Right kidney (tissue), 1 donor: ENCODE measurements at regions not wholly inside any gene's neighbourhood (a gene's known extent, or its start where the extent isn't known, plus 50 kb on each side); places are given as distances from the start of the nearest gene placed in this dataset.
"Not testable (repeated sequence)": the region's sequence is repeated elsewhere in the genome, so short reads cannot be mapped to it uniquely, and the experiment has no call there.

ENCODE experiments used
- DNase-seq: peaks from one replicate; pipeline ENCODE4 v3.0.0-alpha.2; 2016

GRCh38 chr14:45709541-45709940 lies 456.5 kb upstream of the MIS18BP1 start:
- DNase-seq = no peak

DNA sequence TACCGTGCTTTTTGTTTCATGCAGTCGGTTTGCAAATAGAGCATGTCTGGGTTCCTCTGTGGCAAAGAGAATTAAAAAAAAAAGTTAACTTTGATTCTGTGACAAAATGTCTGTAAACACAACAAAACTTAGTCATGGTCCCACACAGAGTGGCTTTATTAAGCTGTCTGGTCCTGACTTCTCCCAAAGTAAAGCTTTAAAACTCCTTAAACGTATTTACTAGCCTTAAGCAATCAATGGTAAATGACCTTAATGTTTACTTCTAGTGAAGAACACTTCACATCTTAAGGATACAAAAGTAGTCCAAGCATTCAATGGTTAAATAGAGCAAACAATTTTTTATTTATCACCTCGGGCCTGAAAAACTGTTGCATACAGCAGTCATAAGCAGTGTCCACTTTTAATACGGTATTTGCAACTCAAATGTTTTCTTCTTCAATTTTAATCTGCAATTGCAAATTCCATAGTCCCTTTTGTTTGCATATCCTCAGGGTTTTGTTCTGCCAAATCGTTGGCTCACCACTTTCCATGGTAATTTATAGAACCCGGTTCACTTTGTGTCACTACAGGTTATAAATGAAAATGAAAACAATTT lies 453.0 kb upstream of the MIS18BP1 start:
- no peak for DNase-seq

DNA sequence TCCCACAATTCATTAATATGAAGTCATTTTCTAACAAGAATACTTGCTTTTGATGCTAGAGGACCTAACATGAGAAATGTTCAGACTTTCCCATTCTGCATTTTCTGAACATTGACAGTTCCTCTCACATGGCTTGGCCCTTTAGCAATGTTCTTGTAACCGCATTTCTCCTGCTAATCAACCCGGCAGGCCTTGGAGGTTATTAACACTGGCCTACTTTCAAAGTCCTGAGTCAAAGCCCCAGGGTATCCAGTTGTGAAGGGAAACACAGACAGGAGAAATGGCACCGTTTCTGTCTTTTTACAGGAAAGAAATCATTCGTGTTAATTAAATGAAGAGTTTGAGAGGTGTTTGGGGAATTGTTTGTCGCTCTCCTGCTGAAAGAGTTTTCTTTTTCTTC lies 446.5 kb upstream of the MIS18BP1 start:
- no peak for DNase-seq

DNA sequence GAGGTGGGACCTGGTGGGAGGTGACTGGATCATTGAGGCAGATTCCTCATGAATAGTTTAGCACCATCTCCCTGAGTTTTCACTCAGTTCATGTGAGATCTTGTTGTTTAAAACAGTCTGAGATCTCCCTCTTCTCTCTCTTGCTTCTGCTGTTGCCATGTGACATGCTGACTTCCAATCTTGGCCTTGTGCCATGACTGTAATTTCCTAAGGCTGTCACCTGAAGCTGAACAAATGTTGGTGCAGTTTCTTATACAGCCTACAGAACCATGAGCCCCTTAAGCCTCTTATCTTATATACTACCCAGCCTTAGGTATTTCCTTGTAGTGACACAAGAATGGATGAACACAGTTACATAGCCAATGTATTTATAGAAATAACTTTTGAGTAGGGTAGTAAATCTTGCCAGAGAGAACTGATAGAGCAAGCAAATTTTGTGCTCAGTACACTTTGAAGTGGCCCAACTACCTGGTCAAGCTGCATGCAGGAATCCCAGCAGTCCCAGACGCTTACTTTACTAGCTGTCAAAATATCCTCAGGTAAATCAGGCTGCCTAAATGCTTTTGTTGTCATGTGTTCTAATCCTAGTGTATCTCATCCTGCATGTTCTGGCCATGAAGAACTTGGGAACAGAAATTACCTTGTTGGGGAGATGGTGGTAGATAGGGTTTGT lies 445.6 kb upstream of the MIS18BP1 start:
- no peak for DNase-seq

- DNase-seq = no peak
Measured at GRCh38 chr14:45686771-45687170, 433.8 kb upstream of the MIS18BP1 start.

GRCh38 chr14:45680531-45680930 lies 427.5 kb upstream of the MIS18BP1 start:
- no peak for DNase-seq

GRCh38 chr14:45679853-45680252 lies 426.9 kb upstream of the MIS18BP1 start:
- DNase-seq = no peak

- DNase-seq = no peak
Measured at GRCh38 chr14:45678163-45678562, 425.2 kb upstream of the MIS18BP1 start.

DNA sequence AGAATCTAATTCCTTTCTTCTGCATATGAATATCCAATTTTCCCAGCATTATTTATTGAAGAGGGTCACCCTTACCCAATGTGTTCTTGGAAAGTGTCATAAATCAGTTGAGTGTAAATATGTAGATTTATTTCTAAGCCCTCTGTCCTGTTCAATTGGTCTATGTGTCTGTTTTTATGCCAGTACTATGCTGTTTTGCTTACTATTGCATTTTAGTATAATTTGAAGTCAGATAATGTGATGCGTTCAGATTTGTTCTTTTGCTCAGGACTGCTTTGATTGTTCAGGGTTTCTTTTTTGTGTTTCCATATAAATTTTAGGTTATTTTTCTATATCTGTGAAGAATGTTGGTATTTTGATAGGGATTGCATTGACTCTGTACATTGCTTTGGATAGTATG lies 420.4 kb upstream of the MIS18BP1 start:
- no peak for DNase-seq

GRCh38 chr14:45664668-45665356 lies 411.8 kb upstream of the MIS18BP1 start:
- DNase-seq = no peak

- no peak for DNase-seq
Measured at GRCh38 chr14:45658917-45659299, 405.9 kb upstream of the MIS18BP1 start.

DNA sequence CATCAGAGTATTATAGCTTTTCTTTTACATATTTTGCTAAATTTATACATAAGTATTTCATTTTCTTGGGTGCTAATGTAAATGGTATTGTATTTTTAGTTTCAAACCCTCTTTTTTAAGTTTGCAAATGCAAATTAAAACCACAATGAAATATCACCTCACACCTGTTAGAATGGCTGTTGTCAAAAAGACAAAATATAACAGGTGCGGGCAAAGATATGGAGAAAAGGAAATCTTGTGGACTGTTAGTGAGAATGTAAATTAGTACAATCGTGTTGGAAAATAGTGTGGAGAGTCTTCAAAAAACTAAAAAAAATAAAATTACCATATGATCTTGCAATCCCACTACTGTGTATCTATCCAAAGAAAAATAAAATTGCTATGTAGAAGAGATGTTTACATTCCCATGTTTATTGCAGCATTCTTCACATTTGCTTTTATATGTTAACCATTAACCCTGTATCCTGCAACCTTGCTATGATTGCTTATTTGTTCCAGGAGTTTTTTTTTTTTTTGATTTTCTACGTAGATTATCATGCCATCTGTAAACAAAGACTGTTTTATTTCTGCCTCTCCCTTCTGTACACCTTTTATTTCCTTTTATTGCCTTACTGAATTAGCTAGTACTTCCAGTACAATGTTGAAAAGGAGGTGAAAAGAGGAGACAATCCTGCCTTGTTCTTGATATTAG lies 405.4 kb upstream of the MIS18BP1 start:
- DNase-seq = no peak

DNA sequence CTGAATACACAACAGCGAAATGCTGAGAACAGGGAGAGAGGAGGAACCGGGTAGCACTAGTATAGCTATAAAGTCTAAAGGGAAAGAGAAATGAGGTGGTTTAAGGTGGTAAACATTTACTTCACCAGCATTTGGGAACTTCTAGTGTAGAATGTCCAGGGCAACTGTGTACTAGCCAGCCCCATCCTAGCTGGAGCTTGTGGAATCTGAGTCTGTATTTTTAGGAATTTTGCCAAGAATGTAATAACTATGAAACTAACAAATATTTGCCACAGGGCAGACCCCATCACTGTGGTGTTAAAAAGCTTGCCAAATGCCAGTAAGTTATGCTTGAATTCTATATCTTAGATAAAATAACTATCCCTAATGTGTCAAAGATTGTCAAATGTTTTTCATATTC lies 398.9 kb upstream of the MIS18BP1 start:
- DNase-seq = no peak

GRCh38 chr14:45650754-45651153 lies 397.8 kb upstream of the MIS18BP1 start:
- no peak for DNase-seq

GRCh38 chr14:45649051-45649450 lies 396.0 kb upstream of the MIS18BP1 start:
- no peak for DNase-seq

GRCh38 chr14:45641541-45641940 lies 388.5 kb upstream of the MIS18BP1 start:
- no peak for DNase-seq

GRCh38 chr14:45634651-45635441 lies 381.8 kb upstream of the MIS18BP1 start:
- not testable (repeated sequence) for DNase-seq

GRCh38 chr14:45633220-45633984 lies 380.4 kb upstream of the MIS18BP1 start:
- DNase-seq = no peak

GRCh38 chr14:45621731-45622130 lies 368.7 kb upstream of the MIS18BP1 start:
- DNase-seq = no peak

DNA sequence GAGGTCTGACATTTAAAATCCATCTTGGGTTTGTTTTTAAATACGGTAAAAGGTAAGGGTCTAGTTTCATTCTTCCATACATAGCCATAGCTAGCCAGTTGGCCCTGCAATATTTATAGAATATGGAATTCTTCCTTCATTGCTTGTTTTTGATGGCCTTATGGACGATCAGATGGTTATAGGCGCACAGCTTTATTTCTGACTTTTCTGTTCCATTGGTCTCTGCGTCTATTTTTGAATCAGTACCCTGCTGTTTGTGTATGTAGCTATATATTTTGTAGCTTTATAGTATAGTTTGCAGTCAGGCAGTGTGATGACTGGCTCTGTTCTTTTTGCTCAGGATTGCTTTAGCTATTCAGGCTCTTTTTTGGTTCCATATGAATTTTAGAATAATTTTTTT lies 366.8 kb upstream of the MIS18BP1 start:
- no peak for DNase-seq

GRCh38 chr14:45610318-45610717 lies 357.3 kb upstream of the MIS18BP1 start:
- DNase-seq = peak; percentile 7

GRCh38 chr14:45587142-45587541 lies 334.1 kb upstream of the MIS18BP1 start:
- DNase-seq = no peak
